ENCODE measurements at regions not wholly inside any gene's neighbourhood (a gene's known extent, or its start where the extent isn't known, plus 50 kb on each side); places are given as distances from the start of the nearest gene placed in this dataset.

DNA sequence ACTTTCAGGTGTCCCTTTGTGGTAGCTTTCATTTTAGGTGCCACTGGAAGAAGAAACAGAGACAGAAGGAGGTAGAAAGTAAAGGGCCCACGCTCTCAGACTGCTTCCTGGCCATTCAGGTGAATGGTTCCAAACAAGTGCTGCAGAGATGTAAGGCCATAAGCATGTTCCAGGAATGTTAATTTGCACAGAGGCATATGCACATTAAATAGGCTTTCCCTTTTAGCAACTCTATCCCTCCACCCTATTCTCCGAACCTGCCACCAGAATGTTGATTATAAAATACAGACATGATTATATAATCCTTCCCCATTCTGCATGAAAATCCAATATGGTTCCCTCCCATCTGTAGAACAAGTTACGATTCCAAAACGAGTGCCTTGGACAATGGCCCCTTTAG, 297.2 kb downstream of the C6orf118 start:
- Histone ChIP-seq H3K4me3 (ENCODE audit: low read length in 2 of 2) (no peak overlapping the region), H3K36me3 (ENCODE audit: control insufficient read depth in 2 of 2, insufficient read depth in 2 of 2, low read length in 2 of 2) (no peaks in the 10 kb centered on the region), H3K9ac (ENCODE audit: low read length in 2 of 2) (no peak overlapping the region), H3K9me3 (ENCODE audit: control insufficient read depth in 2 of 2, low read length in 2 of 2) (no peaks in the 10 kb centered on the region), H3K27me3 (ENCODE audit: control insufficient read depth in 1 of 2, insufficient read depth in 2 of 2, low read length in 2 of 2) (no peaks in the 10 kb centered on the region), H3K4me1 (ENCODE audit: control insufficient read depth, insufficient read depth, low read length) (no peaks in the 10 kb centered on the region), H3K27ac (ENCODE audit: low read length) (no peak overlapping the region)

DNA sequence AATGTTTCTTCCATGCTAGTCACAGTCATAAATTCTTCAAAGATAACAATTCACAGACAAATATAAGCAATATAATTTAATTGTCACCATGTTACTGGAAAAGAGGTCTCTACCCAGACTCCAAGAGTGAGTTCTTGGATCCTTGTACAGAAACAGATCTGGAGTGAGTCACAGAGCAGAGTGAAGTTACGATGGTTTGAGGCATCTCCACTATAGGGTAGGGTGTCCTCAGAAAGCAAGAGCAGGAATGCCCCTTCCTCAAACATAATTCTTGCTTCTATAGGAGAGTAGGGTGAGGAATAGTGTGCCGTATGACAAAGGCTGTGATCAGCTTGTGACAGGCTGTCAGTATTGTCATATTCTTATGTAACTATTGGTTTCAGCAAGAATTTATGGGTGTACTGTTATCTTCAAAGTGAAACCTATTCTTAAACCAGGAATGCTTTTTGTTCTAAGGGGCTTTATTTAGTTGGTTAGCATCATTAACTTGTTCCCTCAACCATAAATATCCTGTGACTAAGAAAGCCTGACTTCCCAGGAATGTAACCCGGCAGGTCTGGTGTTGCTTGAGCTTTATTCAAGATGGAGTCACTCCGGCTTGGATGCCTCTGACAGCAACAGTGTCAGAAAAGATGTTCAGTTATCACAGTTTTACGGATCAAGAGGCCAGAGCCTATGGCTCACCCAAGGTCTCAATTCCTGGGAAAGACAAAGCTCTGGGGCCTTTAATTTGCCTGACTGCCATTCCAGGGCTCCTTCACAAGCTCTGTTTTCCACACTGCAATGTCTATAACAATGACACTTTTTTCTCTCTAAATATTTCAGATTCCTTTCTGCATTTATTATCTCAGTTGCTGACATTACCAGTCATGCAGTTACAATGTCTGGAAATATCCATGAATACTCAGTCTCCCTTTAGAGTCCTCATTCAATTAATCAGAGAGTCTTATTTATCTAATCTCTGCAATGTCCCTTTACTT, 298.6 kb downstream of the C6orf118 start:
- Histone ChIP-seq H3K27me3 (ENCODE audit: control insufficient read depth in 1 of 2, insufficient read depth in 2 of 2, low read length in 2 of 2) (no peaks in the 10 kb centered on the region), H3K9ac (ENCODE audit: low read length in 2 of 2) (no peak overlapping the region), H3K4me3 (ENCODE audit: low read length in 2 of 2) (no peak overlapping the region), H3K27ac (ENCODE audit: low read length) (no peak overlapping the region), H3K9me3 (ENCODE audit: control insufficient read depth in 2 of 2, low read length in 2 of 2) (no peaks in the 10 kb centered on the region), H3K4me1 (ENCODE audit: control insufficient read depth, insufficient read depth, low read length) (no peaks in the 10 kb centered on the region), H3K36me3 (ENCODE audit: control insufficient read depth in 2 of 2, insufficient read depth in 2 of 2, low read length in 2 of 2) (no peaks in the 10 kb centered on the region)

DNA sequence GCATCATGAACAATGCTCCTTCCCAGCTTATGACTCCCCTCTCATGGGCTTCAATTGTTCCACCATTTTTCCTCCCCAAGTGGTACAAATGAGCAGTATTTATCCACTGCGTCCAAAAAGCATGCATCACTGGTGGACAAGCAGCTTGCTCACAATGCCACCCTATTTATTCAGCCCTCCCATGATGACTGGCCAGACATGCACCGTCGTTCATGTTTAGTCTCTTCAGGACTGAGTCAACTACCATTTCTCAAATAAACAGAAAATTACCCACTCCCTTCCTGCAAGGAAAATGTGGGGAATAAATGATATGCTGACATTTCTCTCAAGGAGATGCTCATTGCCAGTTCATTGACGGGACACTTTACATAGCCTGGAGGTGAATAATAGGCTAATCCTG, 300.4 kb downstream of the C6orf118 start:
- H3K27me3 ChIP-seq (ENCODE audit: control insufficient read depth in 1 of 2, insufficient read depth in 2 of 2, low read length in 2 of 2), result no peaks in the 10 kb centered on the region
- no peak overlapping the region for H3K9ac ChIP-seq (ENCODE audit: low read length in 2 of 2)
- no peaks in the 10 kb centered on the region for H3K36me3 ChIP-seq (ENCODE audit: control insufficient read depth in 2 of 2, insufficient read depth in 2 of 2, low read length in 2 of 2)
- H3K27ac ChIP-seq (ENCODE audit: low read length), result no peak overlapping the region
- H3K4me1 ChIP-seq (ENCODE audit: control insufficient read depth, insufficient read depth, low read length), result no peaks in the 10 kb centered on the region
- no peaks in the 10 kb centered on the region for H3K9me3 ChIP-seq (ENCODE audit: control insufficient read depth in 2 of 2, low read length in 2 of 2)
- no peak overlapping the region for H3K4me3 ChIP-seq (ENCODE audit: low read length in 2 of 2)

DNA sequence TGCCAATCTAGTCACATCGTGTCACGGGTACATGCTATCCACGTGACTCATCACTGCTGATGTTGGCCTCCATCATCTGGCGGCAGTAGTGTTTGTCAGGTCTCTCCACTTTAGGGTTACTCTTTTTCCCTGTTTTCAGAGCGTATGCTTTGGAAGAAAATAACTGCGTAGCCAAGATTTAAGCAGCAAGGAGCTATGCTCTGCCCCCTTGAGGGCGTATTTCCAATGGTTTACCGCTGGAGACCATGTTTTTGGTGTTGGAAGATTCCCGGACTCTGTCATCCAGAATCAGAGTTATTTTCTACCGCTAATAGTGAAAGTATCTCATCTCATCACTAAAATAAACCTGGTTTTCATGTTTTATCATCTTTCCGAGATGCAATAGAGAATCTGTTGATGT, 306.5 kb downstream of the C6orf118 start:
- no peak overlapping the region for H3K27ac ChIP-seq (ENCODE audit: low read length)
- peaks cover 0 to 3% of the 10 kb centered on the region in 2 donors for H3K9me3 ChIP-seq (ENCODE audit: control insufficient read depth in 2 of 2, low read length in 2 of 2)
- H3K27me3 ChIP-seq (ENCODE audit: control insufficient read depth in 1 of 2, insufficient read depth in 2 of 2, low read length in 2 of 2), result no peaks in the 10 kb centered on the region
- H3K36me3 ChIP-seq (ENCODE audit: control insufficient read depth in 2 of 2, insufficient read depth in 2 of 2, low read length in 2 of 2), result no peaks in the 10 kb centered on the region
- H3K4me3 ChIP-seq (ENCODE audit: low read length in 2 of 2), result no peak overlapping the region
- H3K4me1 ChIP-seq (ENCODE audit: control insufficient read depth, insufficient read depth, low read length), result no peaks in the 10 kb centered on the region
- H3K9ac ChIP-seq (ENCODE audit: low read length in 2 of 2), result no peak overlapping the region

DNA sequence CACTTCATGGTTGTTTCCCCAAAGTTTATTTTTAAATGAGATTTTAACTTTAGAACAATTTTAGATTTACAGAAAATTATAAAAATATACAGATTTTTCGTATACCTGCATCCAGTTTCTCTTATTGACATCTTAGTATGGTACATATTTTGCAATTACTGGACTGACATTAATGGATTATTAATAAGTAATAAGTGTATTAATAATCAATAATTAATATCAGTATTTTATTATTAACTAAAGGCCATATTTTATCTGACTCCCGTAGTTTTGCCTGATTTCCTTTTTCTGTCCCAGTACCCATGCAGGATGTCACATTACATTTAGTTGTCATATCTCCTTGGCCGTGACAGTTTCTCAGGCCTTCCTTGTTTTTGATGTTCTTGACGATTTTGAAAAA, 307.0 kb downstream of the C6orf118 start:
- Histone ChIP-seq H3K4me1 (ENCODE audit: control insufficient read depth, insufficient read depth, low read length) (no peaks in the 10 kb centered on the region), H3K9me3 (ENCODE audit: control insufficient read depth in 2 of 2, low read length in 2 of 2) (peaks cover 0 to 3% of the 10 kb centered on the region in 2 donors)

DNA sequence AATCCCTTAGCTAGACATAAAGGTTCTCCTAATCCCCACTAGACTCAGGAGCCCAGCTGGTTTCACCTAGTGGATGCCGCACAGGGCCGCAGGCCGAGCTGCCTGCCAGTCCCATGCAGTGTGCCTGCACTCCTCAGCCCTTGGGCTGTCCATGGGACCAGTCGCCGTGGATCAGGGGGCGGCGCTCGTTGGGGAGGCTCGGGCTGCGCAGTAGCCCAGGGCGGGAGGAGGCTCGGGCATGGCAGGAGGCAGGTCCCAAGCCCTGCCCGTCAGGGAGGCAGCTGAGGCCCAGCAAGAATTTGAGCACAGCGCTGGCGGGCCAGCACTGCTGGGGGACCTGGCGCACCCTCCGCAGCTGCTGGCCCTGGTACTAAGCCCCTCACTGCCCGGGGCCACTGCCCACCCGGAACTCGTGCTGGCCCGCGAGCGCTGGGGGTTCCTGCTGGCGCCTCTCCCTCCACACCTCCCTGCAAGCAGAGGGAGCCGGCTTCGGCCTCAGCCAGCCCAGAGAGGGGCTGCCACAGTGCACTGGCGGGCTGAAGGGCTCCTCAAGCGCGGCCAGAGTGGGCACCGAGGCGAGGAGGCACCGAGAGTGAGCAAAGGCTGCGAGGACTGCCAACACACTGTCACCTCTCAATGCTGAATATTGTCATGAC, 307.8 kb downstream of the C6orf118 start:
- Histone ChIP-seq H3K4me1 (ENCODE audit: control insufficient read depth, insufficient read depth, low read length) (no peaks in the 10 kb centered on the region), H3K27me3 (ENCODE audit: control insufficient read depth in 1 of 2, insufficient read depth in 2 of 2, low read length in 2 of 2) (no peaks in the 10 kb centered on the region), H3K9me3 (ENCODE audit: control insufficient read depth in 2 of 2, low read length in 2 of 2) (peaks cover 0 to 3% of the 10 kb centered on the region in 2 donors), H3K4me3 (ENCODE audit: low read length in 2 of 2) (no peak overlapping the region), H3K9ac (ENCODE audit: low read length in 2 of 2) (no peak overlapping the region), H3K36me3 (ENCODE audit: control insufficient read depth in 2 of 2, insufficient read depth in 2 of 2, low read length in 2 of 2) (no peaks in the 10 kb centered on the region), H3K27ac (ENCODE audit: low read length) (no peak overlapping the region)

More for the DNA sequence above, 307.0 kb downstream of the C6orf118 start:
- Histone ChIP-seq H3K36me3 (ENCODE audit: control insufficient read depth in 2 of 2, insufficient read depth in 2 of 2, low read length in 2 of 2) (no peaks in the 10 kb centered on the region), H3K27me3 (ENCODE audit: control insufficient read depth in 1 of 2, insufficient read depth in 2 of 2, low read length in 2 of 2) (no peaks in the 10 kb centered on the region), H3K4me3 (ENCODE audit: low read length in 2 of 2) (no peak overlapping the region), H3K9ac (ENCODE audit: low read length in 2 of 2) (no peak overlapping the region), H3K27ac (ENCODE audit: low read length) (no peak overlapping the region)

DNA sequence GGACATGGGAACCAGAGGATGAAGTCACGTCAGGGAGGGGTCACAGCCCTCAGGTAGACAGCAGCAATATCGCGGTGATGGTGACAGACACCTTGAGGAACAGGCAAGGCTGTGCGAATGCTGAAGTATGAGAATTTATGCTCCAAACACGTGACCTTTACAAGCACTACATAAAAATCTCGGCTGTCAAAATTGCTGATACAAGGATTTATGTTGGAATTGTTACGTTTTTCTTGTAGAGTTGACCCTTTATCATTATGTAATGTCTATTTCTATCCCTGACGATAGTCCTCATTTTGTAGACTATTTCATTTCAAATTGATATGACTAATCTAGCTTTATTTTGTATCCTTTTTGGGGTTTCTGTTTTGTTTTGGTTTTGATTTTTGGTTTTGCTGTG, 311.1 kb downstream of the C6orf118 start:
- H3K36me3 ChIP-seq (ENCODE audit: control insufficient read depth in 2 of 2, insufficient read depth in 2 of 2, low read length in 2 of 2), result no peaks in the 10 kb centered on the region
- H3K27ac ChIP-seq (ENCODE audit: low read length), result no peak overlapping the region
- peaks cover 0 to 3% of the 10 kb centered on the region in 2 donors for H3K9me3 ChIP-seq (ENCODE audit: control insufficient read depth in 2 of 2, low read length in 2 of 2)
- H3K4me1 ChIP-seq (ENCODE audit: control insufficient read depth, insufficient read depth, low read length), result no peaks in the 10 kb centered on the region
- no peaks in the 10 kb centered on the region for H3K27me3 ChIP-seq (ENCODE audit: control insufficient read depth in 1 of 2, insufficient read depth in 2 of 2, low read length in 2 of 2)
- H3K9ac ChIP-seq (ENCODE audit: low read length in 2 of 2), result no peak overlapping the region
- H3K4me3 ChIP-seq (ENCODE audit: low read length in 2 of 2), result no peak overlapping the region

DNA sequence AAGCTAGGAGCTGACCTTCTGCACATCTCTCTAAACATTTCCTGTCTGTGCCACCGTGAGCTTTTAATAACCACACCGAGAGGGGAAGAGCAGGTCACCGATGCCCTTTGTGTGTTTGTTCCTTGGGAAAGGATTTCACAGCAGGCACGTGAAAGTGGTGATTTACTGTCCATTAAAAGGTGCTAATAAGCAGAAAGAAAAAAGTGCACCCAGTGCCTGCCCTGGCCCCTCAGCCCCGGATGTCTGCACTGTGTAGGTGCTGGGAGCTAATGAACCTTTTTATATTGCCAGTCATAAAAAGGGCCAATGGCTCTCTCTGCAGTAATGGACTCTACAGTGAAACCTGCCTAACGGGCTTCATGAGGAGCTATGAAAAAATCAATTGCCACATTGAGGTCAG, 312.6 kb downstream of the C6orf118 start:
- H3K4me1 ChIP-seq (ENCODE audit: control insufficient read depth, insufficient read depth, low read length), result no peaks in the 10 kb centered on the region
- H3K36me3 ChIP-seq (ENCODE audit: control insufficient read depth in 2 of 2, insufficient read depth in 2 of 2, low read length in 2 of 2), result no peaks in the 10 kb centered on the region
- no peak overlapping the region for H3K9ac ChIP-seq (ENCODE audit: low read length in 2 of 2)
- H3K9me3 ChIP-seq (ENCODE audit: control insufficient read depth in 2 of 2, low read length in 2 of 2), result no peaks in the 10 kb centered on the region
- H3K4me3 ChIP-seq (ENCODE audit: low read length in 2 of 2), result no peak overlapping the region
- no peaks in the 10 kb centered on the region for H3K27me3 ChIP-seq (ENCODE audit: control insufficient read depth in 1 of 2, insufficient read depth in 2 of 2, low read length in 2 of 2)
- no peak overlapping the region for H3K27ac ChIP-seq (ENCODE audit: low read length)

DNA sequence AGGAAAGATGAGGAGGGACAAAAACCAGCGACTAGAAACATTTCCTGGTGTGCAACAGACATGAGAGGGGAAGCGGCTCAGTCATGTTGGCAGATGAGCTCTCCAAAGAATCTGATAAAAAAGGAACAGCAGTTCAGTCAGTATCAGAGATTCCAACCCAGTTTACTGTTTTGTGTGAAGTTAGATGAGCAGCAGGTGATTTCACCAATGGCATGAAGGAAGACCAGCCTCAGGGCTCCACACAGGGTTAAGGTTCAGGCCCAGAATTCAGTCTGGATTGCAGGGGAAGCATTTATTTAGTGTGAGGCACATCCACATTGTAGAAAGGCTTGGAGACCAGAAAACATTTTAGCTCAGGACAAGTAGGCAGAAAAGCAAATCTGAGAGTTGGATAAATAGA, 317.8 kb downstream of the C6orf118 start:
- Histone ChIP-seq H3K4me3 (ENCODE audit: low read length in 2 of 2) (no peak overlapping the region), H3K36me3 (ENCODE audit: control insufficient read depth in 2 of 2, insufficient read depth in 2 of 2, low read length in 2 of 2) (no peaks in the 10 kb centered on the region), H3K9me3 (ENCODE audit: control insufficient read depth in 2 of 2, low read length in 2 of 2) (no peaks in the 10 kb centered on the region), H3K27ac (ENCODE audit: low read length) (no peak overlapping the region), H3K27me3 (ENCODE audit: control insufficient read depth in 1 of 2, insufficient read depth in 2 of 2, low read length in 2 of 2) (no peaks in the 10 kb centered on the region), H3K9ac (ENCODE audit: low read length in 2 of 2) (no peak overlapping the region), H3K4me1 (ENCODE audit: control insufficient read depth, insufficient read depth, low read length) (no peaks in the 10 kb centered on the region)

DNA sequence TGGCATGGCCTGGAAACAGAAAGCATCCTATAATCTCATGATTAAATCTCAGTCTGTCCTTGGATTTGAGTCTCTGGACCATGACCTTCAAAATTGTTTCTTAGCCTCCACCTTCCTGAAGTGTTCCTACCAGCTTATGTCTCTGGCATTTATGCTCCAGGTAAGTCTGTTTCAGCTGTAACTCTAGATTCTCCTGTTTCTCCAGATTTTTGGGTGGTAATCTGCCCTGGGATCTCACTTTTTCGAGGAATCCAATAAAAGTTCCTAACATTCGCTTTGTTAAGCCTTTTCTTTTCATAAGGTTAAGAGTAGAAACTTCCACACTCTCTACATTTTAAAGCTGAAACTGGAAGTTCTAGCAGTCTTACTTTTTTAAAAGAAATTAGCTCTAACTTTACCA, 318.5 kb downstream of the C6orf118 start:
- H3K4me1 ChIP-seq (ENCODE audit: control insufficient read depth, insufficient read depth, low read length), result no peaks in the 10 kb centered on the region
- no peaks in the 10 kb centered on the region for H3K9me3 ChIP-seq (ENCODE audit: control insufficient read depth in 2 of 2, low read length in 2 of 2)
- no peaks in the 10 kb centered on the region for H3K36me3 ChIP-seq (ENCODE audit: control insufficient read depth in 2 of 2, insufficient read depth in 2 of 2, low read length in 2 of 2)
- H3K27ac ChIP-seq (ENCODE audit: low read length), result no peak overlapping the region
- H3K4me3 ChIP-seq (ENCODE audit: low read length in 2 of 2), result no peak overlapping the region
- no peaks in the 10 kb centered on the region for H3K27me3 ChIP-seq (ENCODE audit: control insufficient read depth in 1 of 2, insufficient read depth in 2 of 2, low read length in 2 of 2)
- H3K9ac ChIP-seq (ENCODE audit: low read length in 2 of 2), result no peak overlapping the region

DNA sequence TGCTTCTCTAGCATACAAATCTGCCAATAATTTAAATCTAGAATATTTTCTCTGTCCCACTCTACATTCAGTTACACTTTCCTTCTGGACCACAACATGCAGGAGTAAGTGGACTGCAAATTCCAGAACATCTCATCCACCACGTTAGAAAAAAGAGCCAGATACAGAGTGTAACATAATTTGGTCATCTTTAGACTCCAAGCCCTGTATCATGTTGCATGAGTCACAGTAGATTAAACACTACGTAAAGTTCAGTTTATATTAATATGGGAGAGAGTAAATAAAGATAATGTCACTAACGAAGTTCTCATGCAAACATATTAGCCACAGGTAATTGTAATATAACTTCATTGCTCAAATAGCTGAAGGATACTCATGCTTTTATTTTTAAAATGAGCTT, 327.0 kb downstream of the C6orf118 start:
- H3K9me3 ChIP-seq (ENCODE audit: control insufficient read depth in 2 of 2, low read length in 2 of 2), result no peaks in the 10 kb centered on the region
- no peaks in the 10 kb centered on the region for H3K36me3 ChIP-seq (ENCODE audit: control insufficient read depth in 2 of 2, insufficient read depth in 2 of 2, low read length in 2 of 2)
- no peaks in the 10 kb centered on the region for H3K4me1 ChIP-seq (ENCODE audit: control insufficient read depth, insufficient read depth, low read length)

More for the DNA sequence above, 327.0 kb downstream of the C6orf118 start:
- H3K27me3 ChIP-seq (ENCODE audit: control insufficient read depth in 1 of 2, insufficient read depth in 2 of 2, low read length in 2 of 2), result no peaks in the 10 kb centered on the region
- no peak overlapping the region for H3K27ac ChIP-seq (ENCODE audit: low read length)
- H3K4me3 ChIP-seq (ENCODE audit: low read length in 2 of 2), result no peak overlapping the region
- H3K9ac ChIP-seq (ENCODE audit: low read length in 2 of 2), result no peak overlapping the region

Data from stomach smooth muscle (tissue), 2 donors.